Kidney (tissue), 13 donors: ENCODE measurements at regions not wholly inside any gene's neighbourhood (a gene's known extent, or its start where the extent isn't known, plus 50 kb on each side); places are given as distances from the start of the nearest gene placed in this dataset.

Source experiments
- DNase-seq, 5 donors: peaks; one replicate each; pipeline ENCODE4 v3.0.0-alpha.2; 2013 to 2020
- FAIRE-seq: peaks from 2 replicates; lab custom pipeline; 2012; peaks lifted over from hg19 to GRCh38; lab: Jason Lieb, UNC
- H3K27ac ChIP-seq, 2 donors: one replicate each; pipeline ENCODE4 v1.7.0; 2013; ENCODE audit warnings: low read depth in 2 of 2, low read length in 2 of 2, inconsistent platforms in 1 of 2
- H3K27me3 ChIP-seq: one replicate; pipeline ENCODE4 v1.7.1; 2013; ENCODE audit warnings: low read length, inconsistent platforms; ENCODE audit not compliant: control insufficient read depth, insufficient read depth
- H3K36me3 ChIP-seq, 3 donors: one replicate each; pipeline versions ENCODE4 v1.7.0 to v1.7.1; 2013; ENCODE audit warnings: low read length in 3 of 3, control low read depth in 1 of 3, inconsistent platforms in 1 of 3; ENCODE audit not compliant: insufficient read depth in 3 of 3, control insufficient read depth in 2 of 3
- H3K4me1 ChIP-seq, 3 donors: one replicate each; pipeline versions ENCODE4 v1.7.0 to v1.7.1; 2013; ENCODE audit warnings: low read length in 3 of 3, inconsistent platforms in 1 of 3, low read depth in 1 of 3; ENCODE audit not compliant: control insufficient read depth in 2 of 3, insufficient read depth in 2 of 3
- H3K4me3 ChIP-seq, 3 donors: one replicate each; pipeline versions ENCODE4 v1.7.0 to v1.8.1; 2013; ENCODE audit warnings: low read length in 3 of 3, control low read depth in 1 of 3, inconsistent platforms in 1 of 3
- H3K9ac ChIP-seq, 3 donors: one replicate each; pipeline versions ENCODE4 v1.7.0 to v1.7.1; 2013; ENCODE audit warnings: low read length in 3 of 3, control low read depth in 1 of 3, inconsistent platforms in 1 of 3
- H3K9me3 ChIP-seq, 3 donors: one replicate each; pipeline versions ENCODE4 v1.7.0 to v1.7.1; 2013; ENCODE audit warnings: low read length in 3 of 3, control low read depth in 1 of 3, inconsistent platforms in 1 of 3; ENCODE audit not compliant: control insufficient read depth in 2 of 3, insufficient read depth in 1 of 3
- CTCF ChIP-seq: IDR thresholded peaks from 3 replicates; pipeline ENCODE4 v1.5.1; 2012; ENCODE audit warnings: mild to moderate bottlenecking, moderate library complexity, borderline replicate concordance; ENCODE audit not compliant: insufficient read depth; ENCODE audit errors: extremely low read depth
- intact Hi-C: fragments of 100-400 bp; cut with DNase I; formaldehyde crosslinking; loops from one replicate; pipeline ENCODE4 v1.11.1; 2022
- donor health status: control.
- donor health status: control.
- donor health status: control.
- donor health status: control.
- donor health status: control.
- donor health status: DM: yes; HTN: yes; CAD: no.
- donor health status: Normal renal cell carcinoma (clear cell type).

GRCh38 chr2:217691920-217692666 lies 310.7 kb downstream of the TNS1 start:
- Histone ChIP-seq H3K9ac (no peak overlapping the region), H3K36me3 (no peaks in the 10 kb centered on the region), H3K27ac (no peak overlapping the region), H3K4me3 (no peak overlapping the region), H3K4me1 (peaks cover 0 to 4% (median 0%) of the 10 kb centered on the region in 3 donors), H3K27me3 (no peaks in the 10 kb centered on the region), H3K9me3 (no peaks in the 10 kb centered on the region)
- no peak for TF ChIP-seq CTCF
- DNase-seq, result no peak
- no peak for FAIRE-seq
- intact Hi-C loops, result no loop called here

GRCh38 chr2:217691516-217691915 lies 311.3 kb downstream of the TNS1 start:
- no peak for DNase-seq
- no peak for FAIRE-seq
- intact Hi-C loops, result no loop called here

GRCh38 chr2:217689053-217689452 lies 313.7 kb downstream of the TNS1 start:
- FAIRE-seq, result no peak
- no peak overlapping the region for H3K27ac ChIP-seq
- H3K36me3 ChIP-seq, result no peaks in the 10 kb centered on the region

More at GRCh38 chr2:217691516-217691915, 311.3 kb downstream of the TNS1 start:
- no peak overlapping the region for H3K27ac ChIP-seq
- H3K27me3 ChIP-seq, result no peaks in the 10 kb centered on the region
- H3K36me3 ChIP-seq, result no peaks in the 10 kb centered on the region
- no peak overlapping the region for H3K9ac ChIP-seq
- no peaks in the 10 kb centered on the region for H3K9me3 ChIP-seq
- TF ChIP-seq CTCF, result no peak
- peaks cover 0 to 4% (median 0%) of the 10 kb centered on the region in 3 donors for H3K4me1 ChIP-seq
- no peak overlapping the region for H3K4me3 ChIP-seq

More at GRCh38 chr2:217689053-217689452, 313.7 kb downstream of the TNS1 start:
- no peak for TF ChIP-seq CTCF
- Histone ChIP-seq H3K4me3 (no peak overlapping the region), H3K9me3 (no peaks in the 10 kb centered on the region), H3K4me1 (peaks cover 0 to 2% (median under 1%) of the 10 kb centered on the region in 3 donors), H3K27me3 (no peaks in the 10 kb centered on the region), H3K9ac (no peak overlapping the region)
- intact Hi-C loops, result no loop called here
- no peak for DNase-seq
